GM12874 (cell line): ENCODE measurements at regions not wholly inside any gene's neighbourhood (a gene's known extent, or its start where the extent isn't known, plus 50 kb on each side); places are given as distances from the start of the nearest gene placed in this dataset.

ENCODE experiments used
- TF ChIP-seq, protein P1 (sequence below): IDR thresholded peaks from 2 replicates; pipeline ENCODE4 v1.5.1; 2011; ENCODE audit warnings: low read depth, mild to moderate bottlenecking, control low read depth, low read length, moderate library complexity; ENCODE audit not compliant: insufficient read depth

DNA sequence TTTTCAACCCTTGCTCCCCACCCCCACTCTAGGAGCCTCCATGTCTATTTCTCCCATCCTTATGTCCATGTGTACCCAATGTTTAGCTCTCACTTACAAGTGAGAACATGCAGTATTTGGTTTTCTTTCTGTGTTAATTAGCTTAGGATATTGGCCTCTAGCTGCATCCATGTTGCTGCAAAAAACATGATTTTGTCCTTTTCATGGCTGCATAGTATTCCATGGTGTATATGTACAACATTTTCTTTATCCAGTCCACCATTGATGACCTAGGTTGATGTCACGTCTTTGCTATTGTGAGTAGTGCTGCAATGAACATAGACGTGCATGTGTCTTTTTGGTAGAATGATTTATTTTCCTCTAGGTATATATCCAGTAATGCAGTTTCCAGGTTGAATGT, 472.8 kb downstream of the ZNF674 start:
- TF ChIP-seq, protein P1, sequence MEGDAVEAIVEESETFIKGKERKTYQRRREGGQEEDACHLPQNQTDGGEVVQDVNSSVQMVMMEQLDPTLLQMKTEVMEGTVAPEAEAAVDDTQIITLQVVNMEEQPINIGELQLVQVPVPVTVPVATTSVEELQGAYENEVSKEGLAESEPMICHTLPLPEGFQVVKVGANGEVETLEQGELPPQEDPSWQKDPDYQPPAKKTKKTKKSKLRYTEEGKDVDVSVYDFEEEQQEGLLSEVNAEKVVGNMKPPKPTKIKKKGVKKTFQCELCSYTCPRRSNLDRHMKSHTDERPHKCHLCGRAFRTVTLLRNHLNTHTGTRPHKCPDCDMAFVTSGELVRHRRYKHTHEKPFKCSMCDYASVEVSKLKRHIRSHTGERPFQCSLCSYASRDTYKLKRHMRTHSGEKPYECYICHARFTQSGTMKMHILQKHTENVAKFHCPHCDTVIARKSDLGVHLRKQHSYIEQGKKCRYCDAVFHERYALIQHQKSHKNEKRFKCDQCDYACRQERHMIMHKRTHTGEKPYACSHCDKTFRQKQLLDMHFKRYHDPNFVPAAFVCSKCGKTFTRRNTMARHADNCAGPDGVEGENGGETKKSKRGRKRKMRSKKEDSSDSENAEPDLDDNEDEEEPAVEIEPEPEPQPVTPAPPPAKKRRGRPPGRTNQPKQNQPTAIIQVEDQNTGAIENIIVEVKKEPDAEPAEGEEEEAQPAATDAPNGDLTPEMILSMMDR = no peak

DNA sequence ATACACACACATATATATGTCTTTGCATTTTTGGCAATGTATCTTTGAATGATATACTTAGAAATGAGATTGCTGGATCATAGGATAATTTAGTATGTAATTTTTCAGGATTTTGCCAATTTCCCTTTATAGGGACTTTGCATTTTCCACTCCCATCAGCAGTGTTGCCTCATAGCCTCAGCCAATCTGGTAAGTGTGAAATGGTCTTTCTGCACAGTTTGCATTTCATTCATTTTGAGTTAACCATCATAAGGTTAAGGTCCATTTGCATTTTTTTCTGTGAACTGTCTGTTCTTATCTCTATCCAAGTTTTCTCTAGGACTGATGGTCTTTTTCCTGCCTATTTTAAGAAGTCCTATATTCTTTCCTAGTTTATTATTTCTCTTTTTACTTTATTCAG, 474.8 kb downstream of the ZNF674 start:
- TF ChIP-seq, protein P1 = no peak

DNA sequence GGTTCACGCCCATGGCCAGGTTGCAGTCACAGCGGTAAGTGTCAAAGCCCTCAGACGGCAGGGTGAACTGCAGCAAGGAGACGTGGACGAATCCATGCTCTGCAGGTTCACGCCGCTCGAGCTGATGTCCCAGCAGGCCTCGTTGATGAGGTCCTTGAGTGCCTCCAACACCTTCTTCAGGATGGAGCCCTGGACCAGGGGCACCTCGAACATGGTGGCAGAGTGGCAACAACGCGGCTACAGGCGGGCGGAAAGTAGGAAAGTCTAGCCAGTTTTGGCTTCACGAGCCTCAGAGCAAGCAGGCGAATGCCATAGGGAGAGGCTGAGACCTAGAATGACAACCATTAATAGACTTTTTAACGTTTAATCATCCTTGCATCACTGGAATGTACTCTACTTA, 485.9 kb downstream of the ZNF674 start:
- TF ChIP-seq, protein P1 = no peak

DNA sequence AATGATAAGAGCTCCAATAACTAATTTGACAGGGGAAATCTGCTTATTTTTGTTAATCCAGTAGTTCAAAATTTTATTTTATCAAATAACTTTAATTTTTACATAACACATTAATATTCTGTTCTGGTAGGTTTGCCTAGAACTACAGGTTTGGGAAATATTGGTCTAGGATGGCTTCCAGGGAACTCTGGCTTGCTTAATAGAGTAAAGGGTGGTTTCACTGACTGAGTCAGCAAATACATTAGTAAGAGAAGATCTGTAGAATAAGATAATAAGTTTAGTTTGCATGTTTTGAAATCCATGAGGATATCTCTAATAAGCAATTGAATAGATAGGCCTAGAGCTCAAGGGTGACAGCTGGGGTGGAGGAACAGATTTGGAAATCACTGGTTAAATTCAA, 500.7 kb downstream of the ZNF674 start:
- TF ChIP-seq, protein P1 = no peak

DNA sequence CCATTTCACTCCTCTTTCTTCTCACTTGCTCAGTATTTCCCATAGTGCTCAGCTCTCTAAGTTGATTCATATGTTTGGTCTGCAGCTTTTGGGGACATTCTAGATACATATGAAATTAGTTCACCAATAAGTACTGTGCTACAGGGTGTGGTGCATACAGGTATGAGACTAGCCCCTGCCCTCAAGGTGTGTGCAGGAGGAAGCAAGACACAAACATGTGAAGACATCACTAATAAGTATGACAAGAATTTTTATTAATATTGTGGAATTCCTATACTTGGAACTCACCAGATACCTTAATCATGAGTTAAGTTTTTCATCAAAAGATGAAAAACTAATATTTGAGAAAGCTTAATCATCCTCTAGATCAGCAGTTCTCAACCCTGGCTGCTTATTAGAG, 505.2 kb downstream of the ZNF674 start:
- TF ChIP-seq, protein P1 = no peak

DNA sequence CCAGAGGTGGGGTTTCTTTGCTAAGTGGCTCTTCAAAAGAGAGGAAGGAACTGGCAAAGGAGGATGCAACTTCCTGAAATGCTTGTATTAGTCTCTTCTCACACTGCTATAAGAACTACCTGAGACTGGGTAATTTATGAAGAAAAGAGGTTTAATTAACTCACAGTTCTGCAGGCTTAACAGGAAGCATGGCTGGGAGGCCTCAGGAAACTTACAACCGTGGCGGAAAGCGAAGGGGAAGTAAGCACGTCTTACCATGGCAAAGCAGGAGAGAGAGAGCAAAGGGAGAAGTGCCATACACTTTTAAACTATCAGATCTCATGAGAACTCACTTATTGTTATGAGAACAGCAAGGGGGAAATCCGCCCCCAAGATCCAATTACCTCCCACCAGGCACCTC, 505.7 kb downstream of the ZNF674 start:
- TF ChIP-seq, protein P1 = no peak

DNA sequence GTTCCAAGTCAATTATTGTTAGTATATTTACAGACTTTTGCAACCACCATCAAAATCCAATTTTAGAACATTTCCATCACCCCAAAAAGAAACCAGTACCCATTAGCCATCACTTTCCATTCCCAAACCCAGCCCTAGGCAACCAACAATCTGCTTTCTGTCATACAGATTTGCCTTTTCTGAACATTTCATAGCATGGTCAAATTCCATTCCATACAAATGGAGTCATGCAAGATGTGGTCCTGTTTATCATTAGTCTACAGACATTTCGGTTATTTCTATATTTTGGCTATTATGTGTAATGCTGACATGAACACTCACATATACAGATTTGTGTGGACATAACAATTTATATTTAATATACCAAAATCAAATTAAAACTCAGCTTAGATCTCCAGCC, 508.7 kb downstream of the ZNF674 start:
- TF ChIP-seq, protein P1 = no peak

DNA sequence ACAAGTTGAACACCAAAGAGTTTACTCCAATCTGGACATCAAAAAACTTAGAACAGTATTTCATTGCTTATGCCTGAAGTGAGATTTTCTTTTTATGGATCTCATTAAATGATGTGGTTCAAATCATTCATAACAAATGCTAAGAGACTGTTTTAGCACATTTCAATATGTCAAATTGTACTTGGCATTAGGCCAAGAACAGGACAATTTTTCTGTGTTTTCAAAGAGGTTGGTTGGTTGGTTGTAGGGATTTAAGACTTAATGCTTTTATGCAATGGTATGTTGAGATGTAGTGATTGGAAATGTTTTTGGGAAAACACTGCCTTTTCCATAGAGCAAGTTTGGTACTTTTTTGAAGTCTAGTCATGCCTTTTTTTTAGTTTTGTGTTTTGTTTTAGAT, 510.4 kb downstream of the ZNF674 start:
- TF ChIP-seq, protein P1 = no peak
